Immature natural killer cell (primary cell): ENCODE measurements at regions not wholly inside any gene's neighbourhood (a gene's known extent, or its start where the extent isn't known, plus 50 kb on each side); places are given as distances from the start of the nearest gene placed in this dataset.

Experiments used
- DNase-seq, 3 donors: peaks; one replicate each; pipeline ENCODE4 v3.0.0; 2022; ENCODE audit warnings: mixed read lengths in 1 of 3
- H3K27ac Mint-ChIP-seq, 6 donors: one replicate each; pipeline ENCODE4 v1.8.0; 2020; ENCODE audit warnings: mixed read lengths in 6 of 6, mild to moderate bottlenecking in 5 of 6, inconsistent platforms in 4 of 6, moderate library complexity in 3 of 6
- H3K27me3 Mint-ChIP-seq, 3 donors: one replicate each; pipeline ENCODE4 v1.8.0; 2020 to 2021; ENCODE audit warnings: low read depth in 3 of 3, mild to moderate bottlenecking in 3 of 3, mixed read lengths in 3 of 3, moderate library complexity in 3 of 3, inconsistent platforms in 1 of 3
- H3K36me3 Mint-ChIP-seq, 3 donors: one replicate each; pipeline ENCODE4 v1.8.0; 2020; ENCODE audit warnings: mixed read lengths in 3 of 3, inconsistent platforms in 2 of 3, mild to moderate bottlenecking in 2 of 3
- H3K4me1 Mint-ChIP-seq, 2 donors: one replicate each; pipeline ENCODE4 v1.8.0; 2020; ENCODE audit warnings: inconsistent platforms in 2 of 2, mild to moderate bottlenecking in 2 of 2, mixed read lengths in 2 of 2, moderate library complexity in 1 of 2
- H3K4me3 Mint-ChIP-seq, 5 donors: one replicate each; pipeline ENCODE4 v1.8.0; 2020; ENCODE audit warnings: mild to moderate bottlenecking in 5 of 5, mixed read lengths in 5 of 5, inconsistent platforms in 3 of 5, moderate library complexity in 3 of 5
- H3K9me3 Mint-ChIP-seq, 6 donors: one replicate each; pipeline ENCODE4 v1.8.0; 2020; ENCODE audit warnings: mild to moderate bottlenecking in 6 of 6, mixed read lengths in 6 of 6, inconsistent platforms in 4 of 6, moderate library complexity in 3 of 6

- Mint-ChIP-seq H3K9me3 (no peaks in the 10 kb centered on the region), H3K27ac (no peak overlapping the region), H3K27me3 (peaks cover 2 to 7% (median 6%) of the 10 kb centered on the region in 3 donors), H3K36me3 (no peaks in the 10 kb centered on the region), H3K4me3 (no peak overlapping the region), H3K4me1 (peaks cover 0 to 2% of the 10 kb centered on the region in 2 donors)
- no peak for DNase-seq
Observed at GRCh38 chr7:35991511-35992232, 161.4 kb upstream of the EEPD1 start.

GRCh38 chr7:35992436-35992835, 160.6 kb upstream of the EEPD1 start:
- H3K27me3 Mint-ChIP-seq, result peaks cover 2 to 7% (median 5%) of the 10 kb centered on the region in 3 donors
- no peaks in the 10 kb centered on the region for H3K9me3 Mint-ChIP-seq
- no peak overlapping the region for H3K27ac Mint-ChIP-seq
- DNase-seq, result no peak
- no peak overlapping the region for H3K4me3 Mint-ChIP-seq
- H3K36me3 Mint-ChIP-seq, result no peaks in the 10 kb centered on the region
- H3K4me1 Mint-ChIP-seq, result peaks cover 0 to 2% of the 10 kb centered on the region in 2 donors

- no peak overlapping the region for H3K4me3 Mint-ChIP-seq
- H3K9me3 Mint-ChIP-seq, result no peaks in the 10 kb centered on the region
- DNase-seq, result no peak
- H3K27ac Mint-ChIP-seq, result no peak overlapping the region
- H3K4me1 Mint-ChIP-seq, result peaks cover 0 to 2% of the 10 kb centered on the region in 2 donors
- no peaks in the 10 kb centered on the region for H3K36me3 Mint-ChIP-seq
- H3K27me3 Mint-ChIP-seq, result peaks cover 2 to 7% (median 5%) of the 10 kb centered on the region in 3 donors
Observed at GRCh38 chr7:35993113-35993512, 159.9 kb upstream of the EEPD1 start.

GRCh38 chr7:35993676-35994606, 159.1 kb upstream of the EEPD1 start:
- Mint-ChIP-seq H3K27ac (no peak overlapping the region), H3K9me3 (no peaks in the 10 kb centered on the region), H3K4me3 (no peak overlapping the region), H3K36me3 (no peaks in the 10 kb centered on the region), H3K4me1 (peaks cover 0 to 2% of the 10 kb centered on the region in 2 donors), H3K27me3 (peaks cover 2 to 4% (median 3%) of the 10 kb centered on the region in 3 donors)
- no peak for DNase-seq

GRCh38 chr7:35995334-35995733, 157.7 kb upstream of the EEPD1 start:
- no peak for DNase-seq
- H3K4me1 Mint-ChIP-seq, result peaks cover 0 to 2% of the 10 kb centered on the region in 2 donors
- peaks cover 2 to 5% (median 2%) of the 10 kb centered on the region in 3 donors for H3K27me3 Mint-ChIP-seq
- H3K27ac Mint-ChIP-seq, result no peak overlapping the region
- H3K4me3 Mint-ChIP-seq, result no peak overlapping the region
- no peaks in the 10 kb centered on the region for H3K9me3 Mint-ChIP-seq
- no peaks in the 10 kb centered on the region for H3K36me3 Mint-ChIP-seq

- H3K36me3 Mint-ChIP-seq, result no peaks in the 10 kb centered on the region
Observed at GRCh38 chr7:35998481-35998880, 154.6 kb upstream of the EEPD1 start.

GRCh38 chr7:36001546-36001945, 151.5 kb upstream of the EEPD1 start:
- Mint-ChIP-seq H3K9me3 (no peaks in the 10 kb centered on the region), H3K36me3 (no peaks in the 10 kb centered on the region), H3K4me3 (no peak overlapping the region), H3K4me1 (no peaks in the 10 kb centered on the region), H3K27me3 (peaks cover 0 to 3% (median 0%) of the 10 kb centered on the region in 3 donors), H3K27ac (no peak overlapping the region)
- no peak for DNase-seq

More at GRCh38 chr7:35998481-35998880, 154.6 kb upstream of the EEPD1 start:
- no peak for DNase-seq
- Mint-ChIP-seq H3K27ac (no peak overlapping the region), H3K4me3 (no peak overlapping the region), H3K4me1 (no peaks in the 10 kb centered on the region), H3K27me3 (peaks cover 0 to 3% (median 0%) of the 10 kb centered on the region in 3 donors), H3K9me3 (no peaks in the 10 kb centered on the region)

- H3K36me3 Mint-ChIP-seq, result no peaks in the 10 kb centered on the region
- no peak overlapping the region for H3K27ac Mint-ChIP-seq
- DNase-seq, result no peak
- H3K4me1 Mint-ChIP-seq, result no peaks in the 10 kb centered on the region
- H3K27me3 Mint-ChIP-seq, result peaks cover 0 to 3% (median 0%) of the 10 kb centered on the region in 3 donors
- H3K4me3 Mint-ChIP-seq, result no peak overlapping the region
- H3K9me3 Mint-ChIP-seq, result no peaks in the 10 kb centered on the region
Observed at GRCh38 chr7:36002900-36003299, 150.2 kb upstream of the EEPD1 start.

- Mint-ChIP-seq H3K27me3 (peaks cover 0 to 3% (median 0%) of the 10 kb centered on the region in 3 donors), H3K4me1 (no peaks in the 10 kb centered on the region), H3K36me3 (no peaks in the 10 kb centered on the region), H3K27ac (no peak overlapping the region), H3K4me3 (no peak overlapping the region), H3K9me3 (no peaks in the 10 kb centered on the region)
- no peak for DNase-seq
Observed at GRCh38 chr7:36003343-36003742, 149.7 kb upstream of the EEPD1 start.

- Mint-ChIP-seq H3K4me1 (no peaks in the 10 kb centered on the region), H3K36me3 (no peaks in the 10 kb centered on the region), H3K4me3 (no peak overlapping the region), H3K27ac (no peak overlapping the region), H3K9me3 (no peaks in the 10 kb centered on the region), H3K27me3 (peaks cover 0 to 2% (median 1%) of the 10 kb centered on the region in 3 donors)
- no peak for DNase-seq
Observed at GRCh38 chr7:36005293-36005692, 147.8 kb upstream of the EEPD1 start.

GRCh38 chr7:36005876-36006275, 147.2 kb upstream of the EEPD1 start:
- no peaks in the 10 kb centered on the region for H3K36me3 Mint-ChIP-seq
- no peak overlapping the region for H3K4me3 Mint-ChIP-seq
- H3K4me1 Mint-ChIP-seq, result no peaks in the 10 kb centered on the region
- H3K9me3 Mint-ChIP-seq, result no peaks in the 10 kb centered on the region
- H3K27ac Mint-ChIP-seq, result no peak overlapping the region
- peaks cover 0 to 2% (median 1%) of the 10 kb centered on the region in 3 donors for H3K27me3 Mint-ChIP-seq
- no peak for DNase-seq

- Mint-ChIP-seq H3K4me1 (no peaks in the 10 kb centered on the region), H3K36me3 (no peaks in the 10 kb centered on the region), H3K9me3 (no peaks in the 10 kb centered on the region), H3K4me3 (no peak overlapping the region), H3K27me3 (peaks cover 0 to 2% (median 1%) of the 10 kb centered on the region in 3 donors), H3K27ac (no peak overlapping the region)
- DNase-seq, result no peak
Observed at GRCh38 chr7:36006636-36007229, 146.3 kb upstream of the EEPD1 start.

- Mint-ChIP-seq H3K27ac (no peak overlapping the region), H3K36me3 (no peaks in the 10 kb centered on the region), H3K9me3 (no peaks in the 10 kb centered on the region), H3K27me3 (peaks cover 0 to 7% (median 1%) of the 10 kb centered on the region in 3 donors), H3K4me1 (no peaks in the 10 kb centered on the region), H3K4me3 (no peak overlapping the region)
- no peak for DNase-seq
Observed at GRCh38 chr7:36010656-36011587, 142.1 kb upstream of the EEPD1 start.
